HG02973 (cell line): ENCODE measurements at regions not wholly inside any gene's neighbourhood (a gene's known extent, or its start where the extent isn't known, plus 50 kb on each side); places are given as distances from the start of the nearest gene placed in this dataset.

Experiments
- ATAC-seq: cut with Tn5 transposase; IDR thresholded peaks from one replicate; pipeline ENCODE4 v1.9.1; 2021; ENCODE audit warnings: moderate library complexity; ENCODE audit not compliant: unreplicated experiment

GRCh38 chr16:52597073-52597771, 50.3 kb upstream of the TOX3 start:
- no peak for ATAC-seq
